Spinal cord (tissue), 9 donors: ENCODE measurements at regions not wholly inside any gene's neighbourhood (a gene's known extent, or its start where the extent isn't known, plus 50 kb on each side); places are given as distances from the start of the nearest gene placed in this dataset.

Experiments used
- DNase-seq, 6 donors: peaks; one replicate each; pipeline versions ENCODE4 v3.0.0 to v3.0.0-alpha.2; 2013 to 2015; ENCODE audit warnings: low spot score in 6 of 6, low read depth in 4 of 6
- H3K27ac ChIP-seq: one replicate; pipeline ENCODE4 v1.5.1; 2013; ENCODE audit warnings: low read depth, low read length, control low read depth
- H3K27me3 ChIP-seq: one replicate; pipeline ENCODE4 v1.6.1; 2013; ENCODE audit warnings: low read length; ENCODE audit not compliant: control insufficient read depth, insufficient read depth
- H3K36me3 ChIP-seq: one replicate; pipeline ENCODE4 v1.6.1; 2013; ENCODE audit warnings: low read length; ENCODE audit not compliant: control insufficient read depth, insufficient read depth
- H3K4me1 ChIP-seq: one replicate; pipeline ENCODE4 v1.6.1; 2013; ENCODE audit warnings: low read length; ENCODE audit not compliant: control insufficient read depth, insufficient read depth
- H3K4me3 ChIP-seq: one replicate; pipeline ENCODE4 v1.5.1; 2013; ENCODE audit warnings: low read depth, low read length, control low read depth
- H3K9me3 ChIP-seq: one replicate; pipeline ENCODE4 v1.6.1; 2013; ENCODE audit warnings: low read length; ENCODE audit not compliant: control insufficient read depth, insufficient read depth
- WGBS: methylation state at CpG from one replicate; pipeline ENCODE4 v1.1.5; 2013; ENCODE audit warnings: missing lambda C conversion rate; ENCODE audit not compliant: insufficient coverage; 5-methylcytosine and 5-hydroxymethylcytosine counted together
- donor health status: healthy.

DNA sequence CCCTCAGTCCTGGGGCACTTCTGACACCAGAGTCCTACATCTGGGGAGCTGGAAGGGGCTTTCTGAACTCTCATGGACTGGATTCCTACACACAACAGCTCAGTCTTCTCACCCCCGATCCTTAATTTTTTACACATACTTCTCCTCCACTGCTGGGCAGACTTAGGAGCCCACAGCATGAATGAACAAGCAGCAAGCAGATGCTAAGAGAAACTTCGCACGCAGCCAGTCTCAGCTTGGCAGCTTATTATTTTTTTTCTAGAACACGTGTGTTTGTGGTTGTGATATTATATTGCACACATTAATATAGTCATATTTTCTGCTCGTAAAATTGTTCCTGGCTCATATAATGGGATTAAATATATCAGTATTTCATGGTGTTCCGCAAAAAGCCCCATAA, 50.9 kb upstream of the LOXL4 start:
- peak in 1 of 6 donors; percentile 16 for DNase-seq
- no peaks in the 10 kb centered on the region for H3K9me3 ChIP-seq
- no peaks in the 10 kb centered on the region for H3K36me3 ChIP-seq
- no peaks in the 10 kb centered on the region for H3K27me3 ChIP-seq
- 63% methylated on average over 1 of the region's 6 CpGs for WGBS
- peaks cover 10% of the 10 kb centered on the region for H3K4me1 ChIP-seq
- H3K4me3 ChIP-seq, result no peak overlapping the region
- H3K27ac ChIP-seq, result no peak overlapping the region
